GM18502 (cell line): ENCODE measurements at regions not wholly inside any gene's neighbourhood (a gene's known extent, or its start where the extent isn't known, plus 50 kb on each side); places are given as distances from the start of the nearest gene placed in this dataset.

Source experiments
- ATAC-seq: cut with Tn5 transposase; IDR thresholded peaks from one replicate; pipeline ENCODE4 v1.9.1; 2021; ENCODE audit warnings: mild to moderate bottlenecking; ENCODE audit not compliant: unreplicated experiment, poor library complexity

DNA sequence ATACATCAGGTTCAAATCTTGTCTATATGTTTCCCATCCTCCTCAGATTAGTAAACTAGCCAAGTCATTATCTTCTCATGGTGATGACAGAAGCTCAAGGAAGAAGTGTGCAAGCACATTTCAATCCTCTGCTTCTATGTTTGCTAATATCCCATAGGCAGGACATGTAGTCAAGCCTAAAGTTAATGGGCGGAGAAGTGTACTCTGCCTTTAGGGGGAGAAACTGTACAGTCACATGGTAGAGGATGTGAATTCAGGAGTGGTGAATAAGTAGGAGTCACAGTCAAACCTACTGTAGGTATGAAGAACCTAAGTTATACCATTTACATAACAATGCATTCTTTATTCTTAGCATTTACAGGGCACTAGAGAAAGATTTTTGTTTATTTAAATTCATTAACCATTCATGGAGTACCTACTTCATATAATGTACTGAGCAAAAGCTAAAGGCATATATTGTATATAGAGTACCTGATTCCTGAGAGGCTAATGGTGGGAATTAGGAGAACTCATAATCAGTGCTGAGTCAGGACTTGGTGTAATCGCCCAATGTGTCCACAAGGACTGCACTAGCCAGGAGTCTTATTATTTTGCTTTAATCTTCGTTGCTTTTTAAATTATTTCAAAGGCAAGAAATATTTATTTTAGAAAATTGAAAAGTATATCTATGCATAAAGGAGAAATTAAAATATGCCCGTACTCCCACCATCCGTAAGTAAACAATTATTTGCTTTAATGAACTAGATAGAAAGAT, 394.3 kb upstream of the ETAA1 start:
- ATAC-seq: no peak

DNA sequence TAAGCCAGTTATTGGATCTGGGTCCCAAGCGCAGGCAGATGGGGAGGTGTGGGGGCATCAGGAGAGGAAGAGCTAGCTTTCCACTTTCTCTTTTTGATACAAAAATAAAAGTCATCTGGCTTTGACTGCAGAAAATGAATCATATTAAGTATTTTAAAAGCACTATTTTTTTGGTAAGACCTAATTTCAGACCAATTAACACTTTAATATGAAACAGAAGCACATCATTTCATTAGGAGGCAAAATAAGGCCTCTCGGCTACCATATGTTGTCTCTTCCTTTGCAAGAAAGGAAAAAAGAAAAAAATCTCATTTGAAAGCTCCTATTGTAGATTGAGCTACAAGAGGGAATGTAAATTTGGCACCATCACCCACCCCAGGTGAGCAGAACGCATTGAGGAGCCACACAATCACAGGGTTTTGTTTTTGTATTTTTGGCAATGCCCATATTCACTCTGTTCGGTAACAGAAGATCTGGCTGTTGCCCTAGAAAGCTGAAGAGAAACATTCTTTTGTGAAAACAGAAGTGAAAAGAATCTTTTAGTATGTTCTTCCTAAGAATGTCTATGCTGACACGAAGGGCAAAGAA, 390.7 kb upstream of the ETAA1 start:
- no peak for ATAC-seq

DNA sequence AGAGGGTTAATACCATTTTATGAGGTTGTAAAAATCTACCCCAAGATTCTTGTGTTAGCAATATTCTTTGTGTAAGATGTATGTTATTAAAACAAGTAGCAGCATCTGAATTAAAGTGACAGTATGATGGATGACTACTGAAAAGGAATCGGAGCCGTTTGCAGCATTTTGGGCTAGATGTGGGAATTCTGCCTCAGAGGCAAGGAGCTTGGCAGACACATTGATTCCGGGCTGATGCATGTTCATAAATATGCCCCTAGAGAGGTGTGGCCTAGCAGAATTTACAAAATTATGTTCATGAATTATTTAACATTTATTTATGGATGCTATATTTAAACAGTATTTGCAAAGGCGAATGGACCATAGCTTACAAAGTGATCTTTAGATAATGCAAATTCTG, 389.0 kb upstream of the ETAA1 start:
- ATAC-seq: no peak

DNA sequence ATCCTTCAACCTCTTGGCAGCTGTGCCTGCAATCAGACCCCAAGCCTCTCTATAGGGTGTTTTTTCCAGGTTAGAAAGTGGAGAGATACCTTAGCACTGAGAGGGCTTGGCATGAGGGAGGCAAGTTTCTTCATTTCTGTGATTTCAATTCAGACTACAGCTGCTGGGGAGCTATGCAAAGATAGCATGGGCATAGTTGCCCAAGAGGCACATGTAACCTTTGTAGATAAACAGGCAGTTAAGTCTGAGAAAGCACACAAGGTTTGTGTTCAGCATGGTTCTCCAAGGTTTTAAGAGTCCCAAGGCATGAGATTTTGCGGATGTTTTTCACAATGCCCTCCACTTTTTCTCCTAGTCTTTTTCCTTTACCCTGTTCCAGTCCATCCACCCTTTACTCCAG, 385.0 kb upstream of the ETAA1 start:
- no peak for ATAC-seq

DNA sequence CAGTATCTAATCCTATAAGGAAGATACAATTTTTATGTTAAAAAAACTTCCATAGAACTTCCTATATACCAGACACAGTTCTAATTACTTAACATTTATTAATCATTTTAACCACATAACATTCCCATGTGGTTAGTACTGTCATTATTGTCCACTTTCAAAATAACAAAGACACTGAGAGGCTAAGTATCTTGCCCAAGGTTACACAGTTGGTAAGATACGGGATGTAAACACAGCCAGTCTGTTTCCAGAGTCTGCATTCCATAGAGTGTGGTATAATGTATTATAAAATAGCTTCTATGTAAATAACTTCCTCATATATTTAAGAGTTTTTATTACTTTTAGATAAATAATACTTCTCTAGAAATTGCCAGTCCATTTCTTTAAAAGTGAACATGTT, 383.3 kb upstream of the ETAA1 start:
- no peak for ATAC-seq

DNA sequence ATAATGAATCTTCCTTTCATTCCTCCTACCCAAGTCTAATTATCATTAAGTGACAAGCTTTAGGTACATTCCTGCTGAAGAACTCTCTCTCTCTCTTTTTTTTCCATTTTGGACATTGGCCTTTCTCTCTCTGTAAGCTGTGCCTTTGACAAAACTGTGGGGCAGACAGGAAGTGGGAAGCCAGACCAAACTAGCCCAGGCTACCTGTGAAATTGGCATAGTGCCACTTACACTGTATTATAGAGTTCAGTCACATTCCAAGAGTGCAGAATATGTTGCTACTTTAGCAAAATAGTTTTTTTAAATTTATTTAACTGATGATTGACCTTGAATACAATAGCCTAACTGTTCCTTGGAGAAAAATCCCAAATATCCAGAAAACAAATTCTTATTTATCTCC, 381.5 kb upstream of the ETAA1 start:
- no peak for ATAC-seq

DNA sequence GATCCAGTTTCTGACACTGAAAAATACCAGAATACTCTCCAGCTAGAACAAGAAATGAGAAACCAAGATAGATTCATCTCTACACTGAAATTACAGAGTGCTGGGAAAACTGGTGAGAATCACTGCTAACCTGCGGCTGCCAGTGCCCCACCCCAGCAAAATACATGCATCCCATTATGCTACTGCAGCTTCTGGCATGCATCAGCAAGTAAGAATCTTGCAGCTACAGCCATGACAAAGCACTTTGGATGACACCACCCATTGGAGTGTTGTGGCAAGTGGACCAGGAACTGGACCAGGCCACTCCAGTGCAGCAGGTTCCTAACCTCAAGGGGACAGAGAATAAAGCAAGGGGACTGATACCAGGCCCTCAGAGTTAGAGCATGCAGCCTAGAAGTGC, 378.8 kb upstream of the ETAA1 start:
- no peak for ATAC-seq

DNA sequence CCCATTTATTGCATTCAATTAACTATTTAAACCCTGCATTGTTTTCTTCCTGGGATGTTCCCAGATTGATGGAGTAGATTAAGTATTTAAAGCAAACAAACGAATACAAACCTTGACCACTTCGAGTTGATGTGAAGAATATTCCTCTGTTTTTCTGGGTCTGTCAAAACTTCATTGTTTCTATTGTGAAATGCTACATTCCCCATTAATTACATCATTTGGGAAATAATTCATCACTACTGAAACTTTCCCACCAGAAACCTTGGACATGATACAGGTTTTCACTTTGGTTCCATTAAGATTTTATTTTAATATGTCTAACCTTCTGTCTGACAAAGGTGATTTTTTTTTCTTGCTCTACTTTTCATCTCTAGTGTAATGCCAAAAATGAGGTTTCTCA, 365.1 kb upstream of the ETAA1 start:
- ATAC-seq: no peak

DNA sequence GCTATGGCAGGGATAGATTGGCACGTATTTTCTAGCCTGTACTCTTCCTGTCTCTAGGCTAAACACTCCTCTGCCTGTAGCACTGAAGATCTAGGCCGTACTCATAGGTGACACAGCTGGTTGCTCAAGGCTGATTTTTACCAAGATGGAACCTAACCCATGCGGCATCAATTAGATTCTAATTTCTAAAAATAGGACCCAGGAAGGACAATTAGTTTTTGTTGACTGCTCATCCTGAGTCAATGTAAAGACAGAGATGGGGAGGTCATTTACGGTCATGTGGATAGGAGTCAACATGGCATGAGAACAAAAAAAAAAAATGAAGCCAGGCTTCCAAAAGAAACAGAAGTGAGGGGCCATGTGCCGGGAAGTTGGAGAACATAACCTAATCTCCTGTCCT, 360.7 kb upstream of the ETAA1 start:
- ATAC-seq: no peak

DNA sequence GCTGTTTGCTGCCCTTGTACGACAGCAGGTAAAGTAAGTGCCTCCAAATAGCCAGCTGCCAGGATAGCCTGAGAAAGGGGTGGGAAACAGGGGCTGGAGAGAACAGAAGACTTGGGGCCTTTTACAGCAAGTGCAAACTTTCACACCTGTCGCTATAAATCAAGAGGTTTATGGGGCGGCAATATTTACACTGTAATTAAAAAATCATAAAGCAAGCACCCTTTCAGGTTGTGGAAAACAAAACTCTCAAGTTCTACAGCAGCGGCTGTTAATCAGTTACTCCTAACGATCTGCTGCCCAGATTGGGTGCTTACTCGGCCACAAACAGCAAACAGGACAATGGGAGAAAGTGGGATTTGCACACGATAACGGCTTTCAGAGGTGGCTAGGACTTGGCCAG, 359.5 kb upstream of the ETAA1 start:
- ATAC-seq: no peak

DNA sequence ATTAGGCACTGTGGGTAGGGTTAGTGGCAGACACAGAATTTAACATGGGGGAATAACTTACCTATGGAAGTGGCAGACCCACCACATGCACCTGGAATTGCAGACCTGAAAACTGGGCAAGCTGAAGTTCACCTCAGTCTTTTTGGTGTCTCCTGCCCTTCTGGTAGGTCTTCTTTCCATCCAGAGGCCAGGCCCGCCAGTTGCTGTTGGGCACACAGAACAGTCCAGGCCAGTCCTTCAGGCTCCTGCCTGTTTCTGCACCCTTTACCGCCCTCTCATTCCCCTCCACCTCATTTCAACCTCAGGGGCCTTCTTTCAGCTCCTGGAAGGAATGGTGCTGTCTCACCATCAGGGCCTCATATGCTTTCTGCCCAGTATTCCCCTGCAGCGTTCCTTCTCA, 358.9 kb upstream of the ETAA1 start:
- ATAC-seq: no peak

DNA sequence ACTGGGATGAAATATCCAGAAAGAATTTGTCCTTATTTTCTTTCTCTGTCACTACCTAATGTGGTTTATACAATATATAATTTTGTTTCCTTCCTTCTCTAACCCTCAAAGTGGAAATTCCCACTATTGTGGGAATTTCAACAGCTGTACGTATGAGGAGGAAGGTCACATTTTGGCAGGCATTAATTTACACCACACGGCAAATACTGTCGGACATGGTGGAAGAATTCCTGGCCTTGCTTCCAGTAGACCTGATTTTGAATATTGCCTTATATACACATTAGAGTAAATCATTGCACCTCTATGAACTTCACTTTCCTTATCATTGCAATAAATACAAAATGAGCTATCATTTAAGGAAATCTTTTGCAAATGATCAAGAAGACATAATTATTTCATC, 358.1 kb upstream of the ETAA1 start:
- no peak for ATAC-seq

DNA sequence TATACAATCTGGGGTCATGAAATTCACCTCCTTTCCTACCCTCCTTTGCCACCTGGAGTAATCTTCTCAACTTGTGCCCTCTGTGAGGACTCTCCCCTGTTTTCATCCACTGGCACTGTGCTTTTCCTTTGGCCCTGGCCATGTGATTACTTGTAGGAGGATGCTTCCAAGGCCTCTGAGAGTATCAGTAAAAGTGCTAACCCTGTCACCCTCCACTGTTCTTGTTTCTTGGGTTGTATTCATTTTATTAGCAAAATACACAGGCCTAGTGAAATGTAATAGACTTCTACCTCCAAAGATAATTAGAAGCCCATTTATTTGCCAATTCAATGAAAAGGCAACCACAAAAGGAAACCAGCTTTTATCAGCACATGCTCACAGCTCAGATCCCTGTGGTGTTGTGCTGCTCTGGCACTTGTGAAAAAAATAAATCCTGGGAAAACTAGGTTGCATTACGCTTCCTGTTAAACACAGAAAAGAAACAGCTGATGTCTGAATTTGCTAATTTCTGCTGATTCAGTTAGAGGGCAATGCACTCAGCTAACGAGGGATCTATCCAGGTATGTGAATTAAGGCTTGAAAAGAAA, 357.5 kb upstream of the ETAA1 start:
- ATAC-seq: no peak

DNA sequence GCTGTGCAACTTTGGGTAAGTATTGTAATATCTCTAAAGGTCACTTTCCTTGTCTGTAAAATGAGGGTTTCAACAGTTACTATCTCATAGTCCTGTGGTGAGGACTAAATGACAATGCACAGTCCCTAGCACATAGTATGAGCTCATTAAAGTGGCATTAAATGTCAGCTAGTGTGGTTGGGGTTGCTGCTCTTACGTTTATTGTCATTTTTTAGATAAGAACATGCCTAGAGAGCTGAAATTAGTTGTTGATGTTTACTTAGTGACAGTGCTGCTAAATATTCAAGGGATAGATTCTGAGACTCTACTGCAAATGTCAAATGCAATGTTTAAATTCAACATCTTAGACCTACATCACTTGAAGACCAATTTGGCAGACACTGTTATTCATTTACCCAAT, 356.1 kb upstream of the ETAA1 start:
- ATAC-seq: no peak

DNA sequence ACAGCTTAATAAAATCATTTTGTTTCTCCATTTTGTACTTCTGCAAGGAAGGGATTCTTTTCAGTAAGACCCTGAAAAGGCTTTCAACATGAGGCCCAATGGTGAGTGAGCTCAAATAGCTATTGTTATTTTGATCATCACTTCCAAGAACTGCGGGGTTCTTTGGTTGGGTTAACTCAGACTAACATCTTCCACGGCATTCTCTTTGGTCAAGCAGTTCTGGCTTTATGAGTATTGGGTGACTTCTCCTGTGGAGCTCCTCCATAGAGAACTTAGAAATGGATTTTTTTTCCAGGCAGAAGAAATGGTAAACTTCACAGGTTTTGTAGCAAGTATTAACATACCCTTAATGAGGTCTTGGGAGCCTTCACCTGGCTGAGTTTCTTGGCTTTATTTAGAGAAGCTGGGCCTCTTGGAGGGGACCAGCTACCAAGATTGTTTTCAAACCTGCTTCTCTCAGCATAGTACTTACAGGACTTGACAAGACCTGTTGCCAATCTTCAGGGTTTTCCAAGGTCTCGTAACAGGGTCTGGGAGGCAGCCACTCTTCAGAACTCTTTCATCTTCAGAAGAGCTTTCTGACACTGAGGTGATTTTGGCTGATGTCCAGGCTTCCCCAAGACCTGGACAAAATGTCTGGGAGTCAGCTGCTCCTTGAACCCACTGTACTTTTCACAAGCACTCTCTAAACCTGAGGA, 353.2 kb upstream of the ETAA1 start:
- no peak for ATAC-seq

DNA sequence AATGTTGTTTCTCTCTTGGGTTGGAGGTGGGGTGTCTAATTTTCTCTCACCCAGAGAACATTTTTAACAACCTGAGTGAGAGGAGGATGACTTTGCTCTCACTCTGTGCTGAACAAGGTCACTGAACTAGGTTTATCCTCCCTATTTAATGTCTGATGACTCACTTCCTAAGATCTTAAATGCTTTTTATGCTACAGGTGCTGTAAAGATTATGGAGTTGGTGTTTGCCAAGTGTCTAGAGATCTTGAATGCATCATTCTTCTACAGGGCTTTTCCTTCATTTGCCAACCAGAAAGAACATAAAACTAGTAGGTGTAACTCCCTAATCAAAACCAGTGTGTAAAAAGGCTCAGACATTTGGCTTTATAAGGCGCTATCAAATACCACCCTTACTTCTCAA, 350.5 kb upstream of the ETAA1 start:
- ATAC-seq: no peak

DNA sequence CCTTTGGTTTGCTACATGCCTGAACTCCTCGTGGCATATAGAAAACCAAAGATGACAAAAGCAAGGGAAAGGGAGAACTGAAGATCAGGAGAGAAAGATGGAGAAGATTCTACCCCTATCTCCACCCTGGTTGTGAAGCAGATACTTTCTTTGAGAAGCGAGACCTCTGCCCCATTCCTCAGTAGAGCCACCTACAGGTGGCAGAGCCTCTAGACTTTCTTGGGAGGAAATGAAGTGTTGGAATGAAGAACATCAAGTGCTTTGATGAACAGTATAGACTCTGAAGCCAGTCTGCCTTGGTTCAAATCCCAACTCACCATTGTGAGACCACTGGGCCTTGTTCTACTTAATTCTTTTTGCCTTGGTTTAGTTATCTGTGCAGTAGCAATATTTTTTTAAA, 348.8 kb upstream of the ETAA1 start:
- no peak for ATAC-seq

DNA sequence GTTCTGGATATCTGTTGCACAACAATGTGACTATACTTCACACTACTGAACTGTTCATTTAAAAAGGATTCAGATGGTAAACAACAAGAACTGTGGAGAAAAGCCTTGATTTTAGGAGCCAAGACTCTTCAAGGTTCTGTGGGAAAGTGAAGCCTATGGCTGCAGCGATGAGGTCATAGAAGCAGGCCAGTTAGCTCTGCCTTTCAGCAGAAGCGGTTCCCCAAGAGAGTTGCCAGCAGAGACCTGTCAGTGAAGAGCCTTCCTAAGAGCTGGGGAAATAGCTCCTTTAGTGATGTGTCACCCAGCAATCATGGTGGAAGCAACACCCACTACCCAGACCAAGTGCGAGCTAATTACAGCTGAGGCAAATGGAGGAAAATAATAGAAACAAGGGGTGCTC, 346.5 kb upstream of the ETAA1 start:
- no peak for ATAC-seq

DNA sequence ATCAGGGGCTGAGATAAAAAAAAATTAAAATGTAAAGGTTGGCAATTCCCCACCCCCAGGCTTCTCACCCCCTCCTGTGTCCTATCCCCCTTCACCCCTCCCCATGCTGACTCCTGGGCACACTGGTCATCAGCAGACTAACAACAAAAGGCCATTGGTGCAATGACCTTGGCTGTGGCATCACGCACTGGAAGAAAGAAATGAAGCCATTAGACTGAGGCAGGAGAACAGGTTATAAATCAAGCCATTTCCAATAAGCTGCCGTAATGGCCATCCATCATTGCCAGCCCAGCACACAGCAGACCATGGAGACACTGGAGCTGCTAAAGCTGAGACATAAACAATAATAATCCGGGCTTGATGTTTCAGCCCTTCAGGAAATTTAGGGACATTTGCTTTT, 342.4 kb upstream of the ETAA1 start:
- ATAC-seq: no peak

DNA sequence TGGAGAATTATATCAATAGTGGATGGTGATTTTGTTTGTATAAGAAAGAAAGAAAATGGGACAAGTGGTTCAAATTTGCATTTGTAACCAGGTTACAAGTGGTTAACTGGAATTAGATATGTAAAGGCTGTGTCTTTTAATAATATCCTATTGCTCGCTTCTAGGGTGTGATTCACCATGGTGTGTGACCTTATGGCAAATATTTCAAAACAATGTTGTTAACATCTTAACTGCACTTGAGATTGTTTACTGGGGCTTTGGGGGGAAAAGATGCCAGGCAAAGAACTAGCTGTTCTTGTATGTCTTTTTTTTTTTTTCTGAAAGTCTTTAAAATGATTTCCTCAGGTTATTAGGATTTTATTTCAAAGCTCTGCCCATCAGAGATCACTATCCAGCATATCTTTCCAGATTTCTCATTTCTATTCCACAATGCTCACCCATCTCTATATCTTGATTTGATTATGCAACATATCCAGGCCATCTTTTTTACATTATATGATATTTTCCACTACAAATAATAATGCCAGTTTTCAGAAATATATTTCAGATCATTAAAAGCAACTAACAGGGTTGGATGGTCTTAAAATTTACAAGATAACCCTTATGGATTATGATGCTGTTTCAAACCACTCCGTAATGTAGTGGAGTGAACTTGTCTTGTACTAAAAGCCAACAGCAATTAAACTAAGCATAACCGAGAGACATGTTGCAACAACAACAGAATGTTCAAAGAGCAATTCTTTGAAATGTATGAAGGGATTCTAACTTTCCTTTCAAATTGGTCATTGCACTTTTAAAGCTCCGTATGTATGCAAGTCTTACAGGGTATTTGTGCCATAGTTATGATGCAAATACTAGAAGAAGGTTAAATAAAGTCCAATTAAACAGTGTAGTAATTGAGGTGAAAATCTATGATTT, 341.5 kb upstream of the ETAA1 start:
- no peak for ATAC-seq
